PC-9 (cell line): ENCODE measurements at regions not wholly inside any gene's neighbourhood (a gene's known extent, or its start where the extent isn't known, plus 50 kb on each side); places are given as distances from the start of the nearest gene placed in this dataset.

Experiments
- EZH2 ChIP-seq: fragments of 200-600 bp; sonication (generic); IDR thresholded peaks from 2 replicates; pipeline ENCODE4 v1.8.0; 2017; ENCODE audit warnings: antibody characterized with exemption, low read depth
- TF ChIP-seq, protein P1 (sequence below): fragments of 200-600 bp; sonication (generic); conservative IDR thresholded peaks from 2 replicates; pipeline ENCODE4 v1.6.1; 2017; ENCODE audit warnings: mixed run types, antibody characterized with exemption, mild to moderate bottlenecking, moderate library complexity

GRCh38 chr5:110013017-110013416, 323.3 kb downstream of the MAN2A1 start:
- TF ChIP-seq EZH2, result no peak
- TF ChIP-seq, protein P1, sequence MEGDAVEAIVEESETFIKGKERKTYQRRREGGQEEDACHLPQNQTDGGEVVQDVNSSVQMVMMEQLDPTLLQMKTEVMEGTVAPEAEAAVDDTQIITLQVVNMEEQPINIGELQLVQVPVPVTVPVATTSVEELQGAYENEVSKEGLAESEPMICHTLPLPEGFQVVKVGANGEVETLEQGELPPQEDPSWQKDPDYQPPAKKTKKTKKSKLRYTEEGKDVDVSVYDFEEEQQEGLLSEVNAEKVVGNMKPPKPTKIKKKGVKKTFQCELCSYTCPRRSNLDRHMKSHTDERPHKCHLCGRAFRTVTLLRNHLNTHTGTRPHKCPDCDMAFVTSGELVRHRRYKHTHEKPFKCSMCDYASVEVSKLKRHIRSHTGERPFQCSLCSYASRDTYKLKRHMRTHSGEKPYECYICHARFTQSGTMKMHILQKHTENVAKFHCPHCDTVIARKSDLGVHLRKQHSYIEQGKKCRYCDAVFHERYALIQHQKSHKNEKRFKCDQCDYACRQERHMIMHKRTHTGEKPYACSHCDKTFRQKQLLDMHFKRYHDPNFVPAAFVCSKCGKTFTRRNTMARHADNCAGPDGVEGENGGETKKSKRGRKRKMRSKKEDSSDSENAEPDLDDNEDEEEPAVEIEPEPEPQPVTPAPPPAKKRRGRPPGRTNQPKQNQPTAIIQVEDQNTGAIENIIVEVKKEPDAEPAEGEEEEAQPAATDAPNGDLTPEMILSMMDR, result no peak
